ENCODE measurements at regions not wholly inside any gene's neighbourhood (a gene's known extent, or its start where the extent isn't known, plus 50 kb on each side); places are given as distances from the start of the nearest gene placed in this dataset.

- no peak for TF ChIP-seq POLR2AphosphoS5 (IDR thresholded peaks at IDR 0.05; ENCODE audit: borderline replicate concordance, low read depth, low read length)
- TF ChIP-seq EZH2 (IDR thresholded peaks at IDR 0.05), result no peak
These were observed 930.0 kb upstream of the KLHL29 start for GRCh38 chr2:22454826-22455485.

All from SK-N-MC (cell line).